ENCODE measurements at regions not wholly inside any gene's neighbourhood (a gene's known extent, or its start where the extent isn't known, plus 50 kb on each side); places are given as distances from the start of the nearest gene placed in this dataset.

- no peaks in the 10 kb centered on the region for H3K36me3 Mint-ChIP-seq (ENCODE audit: low read depth)
- no peak overlapping the region for H3K4me3 Mint-ChIP-seq
- ChIA-PET CTCF (no interaction called here), POLR2A (no interaction called here)
- peaks cover 2% of the 10 kb centered on the region for H3K9me3 Mint-ChIP-seq
- no peak overlapping the region for H3K27ac Mint-ChIP-seq
- no peaks in the 10 kb centered on the region for H3K36me3 ChIP-seq (ENCODE audit: insufficient read depth, low read length)
- H3K4me1 Mint-ChIP-seq (ENCODE audit: low read depth) = no peaks in the 10 kb centered on the region
- H3K27me3 Mint-ChIP-seq = no peaks in the 10 kb centered on the region
- H3K4me3 ChIP-seq (ENCODE audit: low read length) = no peak overlapping the region
- no peak for DNase-seq
- intact Hi-C loops (cut with DNase I, micrococcal nuclease) = no loop called here
- no peaks in the 10 kb centered on the region for H3K27me3 ChIP-seq (ENCODE audit: control insufficient read depth in 1 of 2, insufficient read depth in 2 of 2, low read length in 2 of 2)
- ATAC-seq (ENCODE audit: poor library complexity) = no peak
- no peaks in the 10 kb centered on the region for H3K9me3 ChIP-seq (ENCODE audit: control insufficient read depth in 1 of 2, insufficient read depth in 1 of 2, low read length in 2 of 2)
- H3K27ac ChIP-seq (ENCODE audit: low read depth in 1 of 2, low read length in 2 of 2) = no peak overlapping the region
- no peak for TF ChIP-seq CTCF (IDR thresholded peaks at IDR 0.05)
- no peaks in the 10 kb centered on the region for H3K4me1 ChIP-seq (ENCODE audit: insufficient read depth, low read length)
These were observed 1012.3 kb downstream of the TUSC7 start for GRCh38 chr3:117721866-117722265.

GRCh38 chr3:117722856-117723255 is 1013.3 kb downstream of the TUSC7 start:
- H3K27ac ChIP-seq (ENCODE audit: low read depth in 1 of 2, low read length in 2 of 2) = no peak overlapping the region
- H3K4me1 Mint-ChIP-seq (ENCODE audit: low read depth) = no peaks in the 10 kb centered on the region
- ATAC-seq (ENCODE audit: poor library complexity) (no peak), DNase-seq (peak in 3 of 14 experiments; percentile 17 to 31 (median 30))
- no peaks in the 10 kb centered on the region for H3K9me3 ChIP-seq (ENCODE audit: control insufficient read depth in 1 of 2, insufficient read depth in 1 of 2, low read length in 2 of 2)
- no peak overlapping the region for H3K4me3 ChIP-seq (ENCODE audit: low read length)
- H3K36me3 Mint-ChIP-seq (ENCODE audit: low read depth) = no peaks in the 10 kb centered on the region
- POLR2A ChIA-PET = no interaction called here
- H3K36me3 ChIP-seq (ENCODE audit: insufficient read depth, low read length) = no peaks in the 10 kb centered on the region
- H3K27me3 ChIP-seq (ENCODE audit: control insufficient read depth in 1 of 2, insufficient read depth in 2 of 2, low read length in 2 of 2) = no peaks in the 10 kb centered on the region
- no peaks in the 10 kb centered on the region for H3K4me1 ChIP-seq (ENCODE audit: insufficient read depth, low read length)
- no peak overlapping the region for H3K27ac Mint-ChIP-seq
- CTCF ChIA-PET = no interaction called here
- no peak overlapping the region for H3K4me3 Mint-ChIP-seq
- no peaks in the 10 kb centered on the region for H3K27me3 Mint-ChIP-seq
- intact Hi-C loops (cut with DNase I, micrococcal nuclease) = no loop called here
- TF ChIP-seq CTCF (IDR thresholded peaks at IDR 0.05) = no peak
- H3K9me3 Mint-ChIP-seq = peaks cover 1% of the 10 kb centered on the region

DNA sequence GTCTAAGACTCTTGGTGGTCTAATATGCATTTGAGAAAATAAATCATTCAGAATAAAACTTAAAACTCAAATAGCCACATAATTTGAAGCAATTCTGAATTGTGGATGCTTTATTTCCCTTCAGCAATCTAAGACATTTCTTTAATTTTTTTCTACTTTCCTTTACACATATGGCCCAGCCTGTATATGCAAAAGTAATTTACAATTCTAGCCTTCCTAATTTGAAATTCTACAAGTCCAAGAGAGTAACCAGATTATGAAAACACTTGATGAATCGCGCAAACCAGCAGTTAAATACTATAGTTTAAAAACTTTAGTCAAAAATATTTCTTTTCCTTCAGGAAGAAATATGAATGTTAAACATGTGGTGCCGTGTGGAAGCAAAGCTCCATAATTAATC is 1014.2 kb downstream of the TUSC7 start:
- CTCF ChIA-PET = no interaction called here
- Histone ChIP-seq H3K4me3 (ENCODE audit: low read length) (no peak overlapping the region), H3K9me3 (ENCODE audit: control insufficient read depth in 1 of 2, insufficient read depth in 1 of 2, low read length in 2 of 2) (no peaks in the 10 kb centered on the region), H3K36me3 (ENCODE audit: insufficient read depth, low read length) (no peaks in the 10 kb centered on the region), H3K4me1 (ENCODE audit: insufficient read depth, low read length) (no peaks in the 10 kb centered on the region), H3K27ac (ENCODE audit: low read depth in 1 of 2, low read length in 2 of 2) (no peak overlapping the region), H3K27me3 (ENCODE audit: control insufficient read depth in 1 of 2, insufficient read depth in 2 of 2, low read length in 2 of 2) (no peaks in the 10 kb centered on the region)
- POLR2A ChIA-PET = no interaction called here
- no peak for TF ChIP-seq CTCF (IDR thresholded peaks at IDR 0.05)
- no peaks in the 10 kb centered on the region for H3K9me3 Mint-ChIP-seq
- no peaks in the 10 kb centered on the region for H3K36me3 Mint-ChIP-seq (ENCODE audit: low read depth)
- no peak overlapping the region for H3K4me3 Mint-ChIP-seq
- H3K27ac Mint-ChIP-seq = no peak overlapping the region
- intact Hi-C loops (cut with DNase I, micrococcal nuclease) = no loop called here
- ATAC-seq (ENCODE audit: poor library complexity) (no peak), DNase-seq (no peak)
- H3K27me3 Mint-ChIP-seq = no peaks in the 10 kb centered on the region
- no peaks in the 10 kb centered on the region for H3K4me1 Mint-ChIP-seq (ENCODE audit: low read depth)

Data from CD4-positive, alpha-beta T cell (primary cell).